SK-N-SH (cell line): ENCODE measurements at regions not wholly inside any gene's neighbourhood (a gene's known extent, or its start where the extent isn't known, plus 50 kb on each side); places are given as distances from the start of the nearest gene placed in this dataset.
"Not testable (repeated sequence)": the region's sequence is repeated elsewhere in the genome, so short reads cannot be mapped to it uniquely, and the experiment has no call there.

Experiments used
- EP300 ChIP-seq, 2 experiments: IDR thresholded peaks; 2 replicates each; pipeline versions ENCODE4 v1.4.0 to v1.6.1; 2012; ENCODE audit warnings: borderline replicate concordance in 1 of 2, low read depth in 1 of 2, low read length in 1 of 2
- GATA2 ChIP-seq: sonication (generic); formaldehyde crosslinking; IDR thresholded peaks from 2 replicates; pipeline ENCODE4 v1.5.0; 2020; ENCODE audit warnings: mild to moderate bottlenecking, missing genetic modification reagents
- POLR2AphosphoS5 ChIP-seq: IDR thresholded peaks from 2 replicates; pipeline ENCODE4 v1.6.1; 2012; ENCODE audit warnings: low read depth, low read length
- USF2 ChIP-seq: fragments of 150-350 bp; IDR thresholded peaks from 2 replicates; pipeline ENCODE4 v1.6.1; 2017; ENCODE audit warnings: antibody characterized with exemption, low read length, low read depth, borderline replicate concordance

- not testable (repeated sequence) for TF ChIP-seq EP300 (IDR thresholded peaks at IDR 0.05; ENCODE audit: borderline replicate concordance in 1 of 2, low read depth in 1 of 2, low read length in 1 of 2); POLR2AphosphoS5; GATA2; USF2
Observed at GRCh38 chr16:46386110-46386771, 234.9 kb downstream of the SHCBP1 start.
